Lower leg skin (tissue), 4 donors: ENCODE measurements at regions not wholly inside any gene's neighbourhood (a gene's known extent, or its start where the extent isn't known, plus 50 kb on each side); places are given as distances from the start of the nearest gene placed in this dataset.
"Not testable (repeated sequence)": the region's sequence is repeated elsewhere in the genome, so short reads cannot be mapped to it uniquely, and the experiment has no call there.

Source experiments
- DNase-seq, 2 donors: peaks; one replicate each; pipeline ENCODE4 v3.0.0-alpha.2; 2019; ENCODE audit warnings: low spot score in 2 of 2
- H3K4me3 ChIP-seq: fragments of 200-600 bp; sonication (generic); 2 replicates; pipeline ENCODE4 v1.5.1; 2017; ENCODE audit warnings: mild to moderate bottlenecking, low read depth; ENCODE audit not compliant: poor library complexity, severe bottlenecking
- POLR2A ChIP-seq, 2 donors: fragments of 450-650 bp; IDR thresholded peaks; one replicate each; pipeline ENCODE4 v1.6.1; 2016 to 2017; ENCODE audit warnings: antibody characterized with exemption in 2 of 2, mild to moderate bottlenecking in 1 of 2, moderate library complexity in 1 of 2
- WGBS, 2 donors: methylation state at CpG; one replicate each; pipeline ENCODE4 v1.1.5; 2018; 5-methylcytosine and 5-hydroxymethylcytosine counted together
- intact Hi-C: fragments of 100-400 bp; cut with DNase I; formaldehyde crosslinking; loops from one replicate; pipeline ENCODE4 v1.15.0; 2023; ENCODE audit warnings: low total_unique reads
- TF ChIP-seq, protein P1 (sequence below), 3 donors: fragments of 450-650 bp; IDR thresholded peaks; one replicate each; pipeline ENCODE4 v1.5.1; 2016; ENCODE audit warnings: antibody characterized with exemption in 3 of 3, mild to moderate bottlenecking in 3 of 3, moderate library complexity in 2 of 3

DNA sequence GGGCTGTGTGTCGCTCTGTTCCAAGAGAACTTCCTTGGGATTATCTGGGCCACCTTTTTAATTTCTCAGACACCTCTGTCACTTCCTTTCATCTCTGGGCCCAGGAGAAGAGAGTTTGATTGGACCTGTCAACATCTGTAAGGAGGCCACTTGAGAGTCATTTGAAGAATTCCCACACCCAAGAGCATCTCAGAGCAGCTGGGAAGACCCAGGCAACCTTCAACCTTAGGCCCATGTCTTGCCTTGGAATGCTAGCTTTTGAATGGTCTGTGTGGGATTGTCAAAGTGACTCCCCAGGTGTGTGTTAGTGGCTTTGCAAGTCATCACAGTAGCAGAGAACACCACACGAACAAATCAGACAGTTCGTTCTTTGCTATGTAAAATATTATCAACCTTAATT is 280.3 kb downstream of the CYRIA start:
- WGBS, 2 donors = 83 to 87% methylated on average over 3 of the region's 3 CpGs
- no peak overlapping the region for H3K4me3 ChIP-seq
- TF ChIP-seq POLR2A (IDR thresholded peaks at IDR 0.05) = no peak
- TF ChIP-seq, protein P1, sequence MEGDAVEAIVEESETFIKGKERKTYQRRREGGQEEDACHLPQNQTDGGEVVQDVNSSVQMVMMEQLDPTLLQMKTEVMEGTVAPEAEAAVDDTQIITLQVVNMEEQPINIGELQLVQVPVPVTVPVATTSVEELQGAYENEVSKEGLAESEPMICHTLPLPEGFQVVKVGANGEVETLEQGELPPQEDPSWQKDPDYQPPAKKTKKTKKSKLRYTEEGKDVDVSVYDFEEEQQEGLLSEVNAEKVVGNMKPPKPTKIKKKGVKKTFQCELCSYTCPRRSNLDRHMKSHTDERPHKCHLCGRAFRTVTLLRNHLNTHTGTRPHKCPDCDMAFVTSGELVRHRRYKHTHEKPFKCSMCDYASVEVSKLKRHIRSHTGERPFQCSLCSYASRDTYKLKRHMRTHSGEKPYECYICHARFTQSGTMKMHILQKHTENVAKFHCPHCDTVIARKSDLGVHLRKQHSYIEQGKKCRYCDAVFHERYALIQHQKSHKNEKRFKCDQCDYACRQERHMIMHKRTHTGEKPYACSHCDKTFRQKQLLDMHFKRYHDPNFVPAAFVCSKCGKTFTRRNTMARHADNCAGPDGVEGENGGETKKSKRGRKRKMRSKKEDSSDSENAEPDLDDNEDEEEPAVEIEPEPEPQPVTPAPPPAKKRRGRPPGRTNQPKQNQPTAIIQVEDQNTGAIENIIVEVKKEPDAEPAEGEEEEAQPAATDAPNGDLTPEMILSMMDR (IDR thresholded peaks at IDR 0.05) = no peak
- DNase-seq = no peak
- intact Hi-C loops = no loop called here

- 65 to 70% methylated on average over 1 of the region's 1 CpG for WGBS, 2 donors
- intact Hi-C loops = no loop called here
- TF ChIP-seq, protein P1 (IDR thresholded peaks at IDR 0.05) = no peak
- TF ChIP-seq POLR2A (IDR thresholded peaks at IDR 0.05) = no peak
These were observed 282.2 kb downstream of the CYRIA start for GRCh38 chr2:16383411-16383810.

GRCh38 chr2:16382451-16382850 is 283.2 kb downstream of the CYRIA start:
- TF ChIP-seq, protein P1 (IDR thresholded peaks at IDR 0.05) = no peak
- TF ChIP-seq POLR2A (IDR thresholded peaks at IDR 0.05) = no peak
- 81 to 82% methylated on average over 7 of the region's 7 CpGs for WGBS, 2 donors
- intact Hi-C loops = no loop called here
- H3K4me3 ChIP-seq = no peak overlapping the region
- DNase-seq = no peak

More at GRCh38 chr2:16383411-16383810, 282.2 kb downstream of the CYRIA start:
- no peak overlapping the region for H3K4me3 ChIP-seq
- DNase-seq = no peak

- H3K4me3 ChIP-seq = no peak overlapping the region
- TF ChIP-seq, protein P1 (IDR thresholded peaks at IDR 0.05) = no peak
- no peak for TF ChIP-seq POLR2A (IDR thresholded peaks at IDR 0.05)
- WGBS, 2 donors = 74 to 83% methylated on average over 2 of the region's 2 CpGs
- DNase-seq = no peak
- intact Hi-C loops = no loop called here
These were observed 284.1 kb downstream of the CYRIA start for GRCh38 chr2:16381511-16381910.

- DNase-seq, intact Hi-C loops, H3K4me3 ChIP-seq: not testable (repeated sequence)
- WGBS, 2 donors = 76 to 95% methylated on average over 5 of the region's 5 CpGs
These were observed 285.7 kb downstream of the CYRIA start for GRCh38 chr2:16379901-16380300.

DNA sequence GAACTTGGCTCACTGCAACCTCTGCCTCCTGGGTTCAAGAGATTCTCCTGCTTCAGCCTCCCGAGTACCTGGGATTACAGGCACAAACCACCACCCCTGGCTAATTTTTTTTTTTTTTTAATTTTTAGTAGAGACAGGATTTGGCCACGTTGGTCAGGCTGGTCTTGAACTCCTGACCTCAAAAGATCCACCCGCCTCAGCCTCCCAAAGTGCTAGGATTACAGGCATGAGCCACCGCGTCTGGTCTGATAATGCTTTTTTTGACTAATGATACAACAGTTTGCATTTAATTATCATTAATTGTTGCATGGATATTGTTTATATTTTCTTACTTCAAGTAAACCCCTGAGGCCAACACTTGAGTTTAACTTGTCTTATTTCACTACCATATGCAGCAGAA is 286.6 kb downstream of the CYRIA start:
- H3K4me3 ChIP-seq, DNase-seq, intact Hi-C loops: not testable (repeated sequence)
- 78 to 86% methylated on average over 5 of the region's 5 CpGs for WGBS, 2 donors

- 74 to 76% methylated on average over 2 of the region's 2 CpGs for WGBS, 2 donors
- no peak for DNase-seq
- no peak for TF ChIP-seq POLR2A (IDR thresholded peaks at IDR 0.05)
- TF ChIP-seq, protein P1 (IDR thresholded peaks at IDR 0.05) = no peak
- H3K4me3 ChIP-seq = no peak overlapping the region
- intact Hi-C loops = no loop called here
These were observed 287.6 kb downstream of the CYRIA start for GRCh38 chr2:16378031-16378430.
